Astrocyte (in vitro differentiated cells and primary cell): ENCODE measurements at regions not wholly inside any gene's neighbourhood (a gene's known extent, or its start where the extent isn't known, plus 50 kb on each side); places are given as distances from the start of the nearest gene placed in this dataset.

Source experiments
- DNase-seq: peaks from one replicate; pipeline ENCODE4 v3.0.0-alpha.2; 2010; ENCODE audit warnings: low read depth
- FAIRE-seq: peaks from 2 replicates; lab custom pipeline; 2011; peaks lifted over from hg19 to GRCh38; lab: Jason Lieb, UNC
- H2AFZ ChIP-seq: 2 replicates; pipeline ENCODE4 v1.6.0; 2012; ENCODE audit warnings: low read depth, low read length, inconsistent platforms
- H3K27ac ChIP-seq: 2 replicates; pipeline ENCODE4 v1.5.1; 2011; ENCODE audit warnings: low read depth, low read length, inconsistent platforms
- H3K27me3 ChIP-seq: 2 replicates; pipeline ENCODE4 v1.6.0; 2011; ENCODE audit warnings: low read length, inconsistent platforms; ENCODE audit not compliant: insufficient read depth
- H3K36me3 ChIP-seq: 2 replicates; pipeline ENCODE4 v1.5.1; 2011; ENCODE audit warnings: low read length, inconsistent platforms; ENCODE audit not compliant: insufficient read depth
- H3K4me1 ChIP-seq: 2 replicates; pipeline ENCODE4 v1.5.1; 2011; ENCODE audit warnings: low read length, inconsistent platforms; ENCODE audit not compliant: insufficient read depth
- H3K4me2 ChIP-seq: 2 replicates; pipeline ENCODE4 v1.6.0; 2012; ENCODE audit warnings: low read length, inconsistent platforms
- H3K4me3 ChIP-seq: 2 replicates; pipeline ENCODE4 v1.5.1; 2011; ENCODE audit warnings: low read depth, mild to moderate bottlenecking, low read length, inconsistent platforms; ENCODE audit not compliant: insufficient read depth
- H3K79me2 ChIP-seq: 2 replicates; pipeline ENCODE4 v1.6.0; 2012; ENCODE audit warnings: mild to moderate bottlenecking, low read length, inconsistent platforms; ENCODE audit not compliant: insufficient read depth
- H3K9ac ChIP-seq: 2 replicates; pipeline ENCODE4 v1.6.0; 2012; ENCODE audit warnings: mild to moderate bottlenecking, low read length, inconsistent platforms
- H3K9me3 ChIP-seq: 2 replicates; pipeline ENCODE4 v1.5.1; 2012; ENCODE audit warnings: low read depth, mild to moderate bottlenecking, low read length, inconsistent platforms; ENCODE audit not compliant: insufficient read depth
- H4K20me1 ChIP-seq: 2 replicates; pipeline ENCODE4 v1.6.0; 2012; ENCODE audit warnings: low read length, inconsistent platforms; ENCODE audit not compliant: insufficient read depth
- H3K27ac Mint-ChIP-seq: one replicate; pipeline ENCODE4 v1.8.0; 2021; ENCODE audit warnings: mild to moderate bottlenecking, mixed read lengths; ENCODE audit not compliant: unreplicated experiment
- H3K27me3 Mint-ChIP-seq: one replicate; pipeline ENCODE4 v1.8.0; 2021; ENCODE audit warnings: low read depth, mixed read lengths; ENCODE audit not compliant: unreplicated experiment
- H3K36me3 Mint-ChIP-seq: one replicate; pipeline ENCODE4 v1.8.0; 2021; ENCODE audit warnings: low read depth, mixed read lengths; ENCODE audit not compliant: unreplicated experiment
- H3K4me1 Mint-ChIP-seq: one replicate; pipeline ENCODE4 v1.8.0; 2021; ENCODE audit warnings: low read depth, mixed read lengths; ENCODE audit not compliant: unreplicated experiment
- H3K4me3 Mint-ChIP-seq: one replicate; pipeline ENCODE4 v1.8.0; 2021; ENCODE audit warnings: mild to moderate bottlenecking, moderate library complexity, mixed read lengths; ENCODE audit not compliant: unreplicated experiment
- H3K9me3 Mint-ChIP-seq: one replicate; pipeline ENCODE4 v1.8.0; 2021; ENCODE audit warnings: mild to moderate bottlenecking, mixed read lengths; ENCODE audit not compliant: unreplicated experiment
- CTCF ChIP-seq: IDR thresholded peaks from 2 replicates; pipeline ENCODE4 v1.5.1; 2011; ENCODE audit warnings: low read depth, mild to moderate bottlenecking, inconsistent platforms, low read length, moderate library complexity; ENCODE audit not compliant: insufficient read depth
- EZH2 ChIP-seq: IDR thresholded peaks from 2 replicates; pipeline ENCODE4 v1.6.1; 2012; ENCODE audit warnings: mild to moderate bottlenecking, low read length, inconsistent platforms; ENCODE audit not compliant: insufficient read depth

GRCh38 chr15:66931768-66932633 lies 133.4 kb upstream of the SMAD3 start:
- H3K27ac ChIP-seq: peak overlapping the region; percentile 21
- peaks cover 16% of the 10 kb centered on the region for H3K4me1 ChIP-seq
- H3K9me3 ChIP-seq: peaks cover 6% of the 10 kb centered on the region
- no peak overlapping the region for H3K4me3 ChIP-seq
- FAIRE-seq (peak; percentile 26), DNase-seq (peak; percentile 46)
- Mint-ChIP-seq H3K9me3 (peaks cover 12% of the 10 kb centered on the region), H3K4me1 (peaks cover 20% of the 10 kb centered on the region), H3K4me3 (no peak overlapping the region), H3K27me3 (no peaks in the 10 kb centered on the region), H3K27ac (peak overlapping the region; percentile 70), H3K36me3 (no peaks in the 10 kb centered on the region)
- H3K27me3 ChIP-seq: no peaks in the 10 kb centered on the region
- H3K4me2 ChIP-seq: peak overlapping the region; percentile 78
- H3K9ac ChIP-seq: peak overlapping the region; percentile 2
- no peak overlapping the region for H2AFZ ChIP-seq
- H3K36me3 ChIP-seq: no peaks in the 10 kb centered on the region
- no peaks in the 10 kb centered on the region for H3K79me2 ChIP-seq
- no peaks in the 10 kb centered on the region for H4K20me1 ChIP-seq
- TF ChIP-seq CTCF (no peak), EZH2 (no peak)

- no peaks in the 10 kb centered on the region for H3K27me3 ChIP-seq
- Mint-ChIP-seq H3K27ac (no peak overlapping the region), H3K9me3 (peaks cover 10% of the 10 kb centered on the region), H3K36me3 (no peaks in the 10 kb centered on the region), H3K27me3 (no peaks in the 10 kb centered on the region), H3K4me3 (no peak overlapping the region), H3K4me1 (peaks cover 20% of the 10 kb centered on the region)
- H3K4me1 ChIP-seq: peaks cover 16% of the 10 kb centered on the region
- H3K79me2 ChIP-seq: no peaks in the 10 kb centered on the region
- no peaks in the 10 kb centered on the region for H3K36me3 ChIP-seq
- no peak for FAIRE-seq
- H3K9me3 ChIP-seq: peaks cover 6% of the 10 kb centered on the region
- H4K20me1 ChIP-seq: no peaks in the 10 kb centered on the region
- no peak overlapping the region for H3K9ac ChIP-seq
- no peak overlapping the region for H2AFZ ChIP-seq
- H3K27ac ChIP-seq: no peak overlapping the region
- H3K4me3 ChIP-seq: no peak overlapping the region
- peak overlapping the region; percentile 78 for H3K4me2 ChIP-seq
- no peak for DNase-seq
- no peak for TF ChIP-seq EZH2
- TF ChIP-seq CTCF: no peak
Observed at GRCh38 chr15:66932634-66933024, 132.8 kb upstream of the SMAD3 start.
